Inferior parietal cortex (tissue), 1 donor: ENCODE measurements at regions not wholly inside any gene's neighbourhood (a gene's known extent, or its start where the extent isn't known, plus 50 kb on each side); places are given as distances from the start of the nearest gene placed in this dataset.

ENCODE experiments used
- DNase-seq: peaks from one replicate; pipeline ENCODE4 v3.0.0-alpha.2; 2016; ENCODE audit errors: extremely low spot score

GRCh38 chr6:129967427-129967826 is 51.0 kb upstream of the L3MBTL3 start:
- DNase-seq, result no peak

DNA sequence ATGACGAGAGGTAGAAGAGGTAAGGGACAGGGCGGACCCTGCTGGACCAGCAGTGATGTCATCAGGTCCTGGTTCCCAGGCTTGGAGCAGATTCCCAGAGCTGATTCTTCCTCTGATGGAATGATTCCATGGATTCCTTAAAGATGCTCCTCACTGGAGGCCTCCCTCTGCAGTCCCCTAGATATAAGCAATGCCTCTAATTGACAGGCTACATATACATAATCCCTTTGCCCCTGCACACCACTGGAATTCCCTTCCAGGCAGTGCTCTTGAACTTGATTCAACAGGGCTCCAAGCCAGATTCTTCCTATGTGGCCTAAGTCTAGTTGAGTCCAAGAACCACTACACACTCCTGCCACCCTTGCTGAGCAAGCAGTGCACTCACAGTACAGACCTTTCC is 52.3 kb upstream of the L3MBTL3 start:
- no peak for DNase-seq

GRCh38 chr6:129965096-129965495 is 53.3 kb upstream of the L3MBTL3 start:
- no peak for DNase-seq

- no peak for DNase-seq
These were observed 58.9 kb upstream of the L3MBTL3 start for GRCh38 chr6:129959358-129959930.

DNA sequence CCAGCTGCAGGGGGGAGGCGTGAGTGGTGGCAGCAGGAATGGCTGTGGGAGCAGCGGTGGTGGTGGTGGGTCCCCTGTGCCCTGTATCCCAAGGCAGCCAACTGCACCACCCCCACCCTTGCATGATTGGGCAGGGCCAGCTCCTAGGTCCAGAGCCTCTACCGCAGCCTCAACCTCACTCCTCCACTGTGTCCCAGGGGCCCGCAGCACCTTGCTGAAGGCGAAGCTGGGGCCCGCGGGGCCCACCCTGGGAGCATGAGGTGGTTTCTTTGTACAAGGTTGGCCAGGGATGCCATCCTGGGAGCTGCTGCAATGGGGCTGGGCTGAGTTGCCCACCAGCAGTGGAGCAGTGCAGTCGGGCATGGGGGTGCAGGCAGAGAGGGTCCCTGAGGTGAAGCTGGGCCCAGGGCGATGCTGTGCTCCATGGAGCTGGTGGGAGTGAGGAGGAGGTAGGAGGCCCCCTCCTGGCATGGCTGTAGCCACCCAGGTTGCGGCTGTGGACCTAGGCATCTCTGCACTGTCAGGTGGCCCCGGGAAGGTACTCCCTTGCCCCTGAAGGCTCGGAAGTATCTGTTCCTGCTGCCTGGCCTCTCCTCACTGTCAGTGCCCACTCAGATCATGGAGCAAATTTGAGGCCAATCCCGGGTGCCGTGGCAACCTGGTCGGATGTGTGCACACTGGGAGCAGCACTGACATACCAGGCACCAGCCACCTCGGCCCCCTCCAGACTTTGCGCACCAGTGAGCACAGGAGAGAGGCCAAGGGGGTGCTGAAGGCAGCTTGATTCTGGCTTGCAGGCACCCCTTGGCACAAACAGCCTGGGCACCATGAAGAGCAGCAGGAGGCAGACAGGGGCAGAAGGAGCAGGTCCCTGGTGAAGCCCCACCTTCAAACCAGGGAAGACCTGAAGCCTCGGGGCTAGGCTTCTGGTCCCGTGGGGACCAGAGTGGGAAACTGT is 60.2 kb upstream of the L3MBTL3 start:
- DNase-seq, result no peak

DNA sequence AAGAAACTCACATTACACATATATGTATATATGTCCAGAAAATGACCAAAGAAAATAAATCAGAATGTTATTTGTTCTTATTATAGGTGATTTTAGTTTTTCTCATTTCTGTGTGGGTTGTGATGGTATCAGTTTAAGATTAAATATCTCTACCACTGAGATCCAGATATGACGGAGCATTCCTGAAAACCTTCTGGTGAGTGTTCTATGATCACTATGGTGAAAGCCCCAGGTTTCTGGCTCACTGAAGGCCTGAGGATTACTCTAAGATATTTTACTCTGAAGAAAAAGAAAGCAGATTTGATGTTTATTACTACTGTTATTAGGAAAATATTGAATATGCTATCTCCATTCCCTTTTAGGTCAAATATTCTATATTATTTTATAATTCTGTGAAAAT is 62.8 kb upstream of the L3MBTL3 start:
- DNase-seq, result no peak

DNA sequence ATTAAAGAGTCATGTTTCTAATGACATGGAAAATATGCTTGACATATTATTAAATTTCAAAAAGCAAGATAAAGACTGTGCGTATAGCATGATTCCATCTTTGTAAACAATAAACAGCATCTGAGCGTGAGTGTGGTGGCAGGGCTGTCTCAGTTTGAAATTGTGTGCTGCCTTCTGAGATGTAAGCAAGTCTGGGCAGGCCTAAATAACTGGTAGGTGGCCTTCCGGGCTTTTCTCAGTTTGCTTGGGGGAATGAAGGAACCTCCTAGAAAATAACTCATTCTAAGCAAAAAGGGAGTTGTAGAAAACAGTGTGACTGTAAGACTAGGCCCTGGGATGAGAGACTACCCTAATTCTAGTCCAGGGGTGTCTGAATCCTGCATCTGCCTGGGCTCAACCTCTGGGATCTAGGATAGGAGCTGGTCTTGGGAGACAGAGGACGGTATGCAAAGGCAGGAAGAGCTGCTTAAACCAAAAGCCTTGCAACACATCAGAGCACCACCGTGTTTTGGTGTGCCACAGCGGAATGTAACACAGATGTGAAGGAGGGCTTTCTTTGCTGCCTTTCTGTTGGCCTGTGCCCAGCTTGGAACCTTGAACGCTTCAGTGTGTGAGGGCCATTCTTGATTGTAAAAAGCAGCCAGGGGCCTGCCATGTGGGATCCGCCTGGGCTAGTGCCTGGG is 63.5 kb upstream of the L3MBTL3 start:
- DNase-seq, result no peak

DNA sequence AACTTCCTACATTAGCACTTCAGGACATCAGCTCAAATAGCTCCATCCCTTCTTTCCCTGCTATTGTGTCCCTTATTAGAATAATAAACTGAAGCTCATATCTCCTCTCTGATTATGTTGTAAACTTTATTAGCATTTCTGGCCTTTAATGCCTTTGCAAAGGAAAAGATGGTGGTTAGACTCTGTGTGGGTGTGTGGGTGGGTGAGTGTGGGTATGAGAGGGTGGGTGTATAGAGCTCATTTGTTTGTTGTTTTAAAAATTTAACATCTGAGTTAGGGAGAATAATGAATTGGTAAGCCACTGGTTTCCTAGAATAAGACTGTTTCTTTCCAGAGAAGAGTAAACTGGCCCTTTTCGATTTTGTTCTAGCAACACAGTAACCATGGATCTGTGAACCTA is 70.6 kb upstream of the L3MBTL3 start:
- no peak for DNase-seq

GRCh38 chr6:129946439-129947140 is 71.8 kb upstream of the L3MBTL3 start:
- no peak for DNase-seq

GRCh38 chr6:129943637-129944271 is 74.6 kb upstream of the L3MBTL3 start:
- DNase-seq, result no peak

DNA sequence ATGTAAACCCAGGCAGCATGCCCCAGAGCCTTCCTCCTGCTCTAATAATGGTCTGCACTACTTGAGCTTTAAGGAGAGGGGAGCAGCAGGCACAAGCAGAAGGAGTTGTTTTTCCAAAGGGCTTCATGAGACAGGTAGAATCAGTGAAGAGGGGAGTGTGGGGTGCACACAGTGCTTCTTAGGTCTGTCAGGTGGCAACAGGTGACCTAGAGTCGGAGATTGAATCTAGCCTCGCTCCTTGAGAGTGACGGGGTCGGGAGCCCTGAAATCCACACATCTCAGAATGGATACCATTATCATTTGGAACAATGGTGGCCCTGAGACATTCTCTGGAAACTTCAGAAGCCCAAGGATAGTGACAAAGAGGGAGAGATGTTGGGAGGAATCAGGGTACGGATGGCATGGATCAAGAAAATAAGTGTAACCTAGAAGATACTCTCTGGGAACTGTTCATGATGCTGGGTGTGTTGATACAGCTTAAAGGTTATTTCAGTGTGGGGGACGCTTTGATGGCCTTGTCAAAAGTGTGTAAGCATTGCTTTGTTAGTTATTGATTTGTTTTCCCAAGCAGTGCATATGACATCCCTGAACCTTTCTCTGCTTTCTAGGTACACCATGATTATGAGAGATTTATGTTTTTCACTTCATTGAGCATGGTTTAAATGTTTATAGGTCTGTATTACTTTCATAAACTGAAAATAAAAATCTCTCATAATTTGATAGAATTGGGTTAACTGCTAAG is 77.8 kb upstream of the L3MBTL3 start:
- no peak for DNase-seq

- DNase-seq, result no peak
These were observed 77.3 kb upstream of the TMEM244 start for GRCh38 chr6:129938249-129939020.

- DNase-seq, result peak; percentile 89
These were observed 75.4 kb upstream of the TMEM244 start for GRCh38 chr6:129936329-129937165.

DNA sequence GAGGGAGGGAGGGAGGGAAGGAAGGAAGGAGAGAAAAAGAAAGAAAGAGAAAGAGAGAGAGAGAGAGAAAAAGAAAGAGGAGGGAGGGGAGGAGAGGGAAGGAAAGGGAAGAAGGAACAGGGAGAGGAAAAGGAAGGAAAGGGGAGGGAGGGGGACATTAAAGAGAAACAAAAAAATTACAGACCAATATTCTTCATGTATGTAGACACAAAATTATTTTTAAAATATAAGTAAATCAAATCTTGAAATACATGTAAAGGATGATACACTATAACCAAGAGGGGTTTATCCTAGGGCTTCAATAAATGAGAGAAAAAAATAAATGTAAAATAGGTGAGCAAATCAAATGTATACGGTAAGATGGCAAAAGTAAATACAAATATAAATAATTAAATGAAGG is 71.2 kb upstream of the TMEM244 start:
- no peak for DNase-seq

DNA sequence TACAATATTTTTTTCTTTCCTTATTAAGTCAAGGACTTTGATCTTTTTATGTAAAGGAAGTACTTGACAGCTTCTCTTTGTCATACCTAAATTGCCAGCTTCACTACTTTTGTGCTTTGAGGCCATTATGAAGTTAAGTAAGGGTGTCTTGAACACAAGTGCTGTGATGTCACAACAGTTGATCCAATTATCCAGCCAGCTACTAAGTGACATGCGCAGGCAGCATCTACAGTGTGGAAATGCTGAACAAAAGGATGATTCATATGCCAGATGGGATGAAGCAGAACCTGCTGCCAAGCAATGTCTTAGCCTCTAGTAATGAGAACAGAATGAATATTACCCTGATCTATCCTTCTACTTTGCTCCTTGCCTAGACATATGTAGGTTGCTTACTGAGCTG is 68.3 kb upstream of the TMEM244 start:
- DNase-seq, result peak; percentile 75

- DNase-seq, result no peak
These were observed 62.6 kb upstream of the TMEM244 start for GRCh38 chr6:129923530-129924250.

GRCh38 chr6:129921169-129921817 is 60.2 kb upstream of the TMEM244 start:
- DNase-seq, result no peak
